ENCODE measurements at regions not wholly inside any gene's neighbourhood (a gene's known extent, or its start where the extent isn't known, plus 50 kb on each side); places are given as distances from the start of the nearest gene placed in this dataset.

DNA sequence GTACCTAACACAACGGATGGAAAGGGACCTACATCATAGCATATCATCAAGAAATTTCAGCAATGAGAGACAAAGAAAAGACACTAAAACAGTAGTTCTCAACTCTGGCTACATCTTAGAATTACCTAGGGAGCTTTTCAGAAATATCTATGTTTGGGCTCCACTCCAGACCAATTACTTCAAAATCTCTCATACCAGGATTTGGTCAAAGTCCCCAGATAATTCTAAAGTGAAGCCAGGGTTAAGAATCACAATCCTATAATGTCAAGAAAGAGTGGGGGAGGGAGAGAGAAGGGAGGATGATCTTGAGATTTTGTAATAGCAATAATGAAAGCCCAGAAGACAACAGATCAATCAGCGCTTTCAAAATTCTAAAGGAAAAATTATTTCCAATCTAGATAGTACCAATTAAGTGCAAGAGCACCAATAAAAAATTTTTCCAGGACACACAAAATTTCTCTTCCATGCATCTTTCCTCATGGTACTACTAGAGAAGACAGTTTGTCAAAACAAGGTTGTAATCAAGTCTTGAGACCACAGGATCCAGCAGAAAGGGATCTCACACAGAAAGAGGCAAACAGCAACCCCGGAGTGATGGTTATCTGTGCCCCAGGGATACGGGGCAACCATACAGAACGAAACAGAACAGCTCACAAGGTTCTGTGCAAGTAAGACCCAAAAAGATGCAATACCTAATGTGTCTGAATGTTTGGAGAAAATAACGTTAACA lies 152.9 kb upstream of the DST start:
- no peak for DNase-seq (ENCODE audit: unreplicated experiment)
- POLR2A ChIA-PET = interaction anchor here (0.6 to 1.4 kb wide), 3 partner anchors 9 to 18 kb away, joined by 3 to 7 read pairs (median 3); no protein-coding TSS in a partner anchor
- Mint-ChIP-seq H3K4me1 (ENCODE audit: insufficient read depth, unreplicated experiment) (peaks cover 32% of the 10 kb centered on the region), H3K27me3 (ENCODE audit: insufficient read depth, unreplicated experiment) (no peaks in the 10 kb centered on the region), H3K36me3 (ENCODE audit: insufficient read depth, unreplicated experiment) (no peaks in the 10 kb centered on the region), H3K9me3 (ENCODE audit: unreplicated experiment) (no peaks in the 10 kb centered on the region), H3K27ac (ENCODE audit: low read depth, unreplicated experiment) (no peak overlapping the region), H3K4me3 (ENCODE audit: unreplicated experiment) (no peak overlapping the region)
- no TSS peak for BruUV-seq (replicated peaks)
- intact Hi-C loops (cut with micrococcal nuclease) = no loop called here
- no peak for TF ChIP-seq CTCF (IDR thresholded peaks at IDR 0.05; ENCODE audit: unreplicated experiment)
- CTCF ChIA-PET = interaction anchor here (1.6 kb wide), 1 partner anchor 49 kb away, joined by 5 read pairs; no protein-coding TSS in a partner anchor

DNA sequence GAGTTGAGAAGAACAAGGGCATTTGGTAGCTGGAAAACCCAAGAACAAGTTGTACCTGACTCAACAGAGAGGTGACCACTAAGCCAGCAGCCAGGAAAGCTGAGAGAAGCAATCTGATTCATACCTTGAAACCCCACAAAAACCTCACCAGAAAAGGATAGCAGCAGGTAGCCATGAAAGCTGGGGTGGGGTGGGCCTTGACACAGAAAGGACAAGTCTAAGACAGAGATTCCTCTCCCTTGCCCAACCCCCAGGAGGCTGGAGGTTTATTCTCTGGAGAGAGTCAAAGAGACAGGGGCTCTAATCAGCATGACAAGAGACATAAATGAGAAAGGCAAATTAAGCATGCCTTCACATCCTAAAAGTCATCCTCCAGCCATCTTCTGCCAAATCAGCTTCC lies 151.7 kb upstream of the DST start:
- CTCF ChIA-PET = interaction anchor here (1.1 to 1.2 kb wide), 4 partner anchors 8 to 96 kb away, joined by 3 to 5 read pairs (median 3); no protein-coding TSS in a partner anchor
- Mint-ChIP-seq H3K36me3 (ENCODE audit: insufficient read depth, unreplicated experiment) (no peaks in the 10 kb centered on the region), H3K27me3 (ENCODE audit: insufficient read depth, unreplicated experiment) (no peaks in the 10 kb centered on the region), H3K4me1 (ENCODE audit: insufficient read depth, unreplicated experiment) (peaks cover 44% of the 10 kb centered on the region), H3K4me3 (ENCODE audit: unreplicated experiment) (no peak overlapping the region), H3K9me3 (ENCODE audit: unreplicated experiment) (no peaks in the 10 kb centered on the region), H3K27ac (ENCODE audit: low read depth, unreplicated experiment) (no peak overlapping the region)
- intact Hi-C loops (cut with micrococcal nuclease) = no loop called here
- BruUV-seq (replicated peaks) = no TSS peak
- DNase-seq (ENCODE audit: unreplicated experiment) = no peak
- no peak for TF ChIP-seq CTCF (IDR thresholded peaks at IDR 0.05; ENCODE audit: unreplicated experiment)
- POLR2A ChIA-PET = interaction anchor here (0.7 to 1.5 kb wide), 5 partner anchors 8 to 73 kb away, joined by 3 to 5 read pairs (median 3); no protein-coding TSS in a partner anchor

GRCh38 chr6:56793938-56794337 lies 151.2 kb upstream of the DST start:
- CTCF ChIA-PET = interaction anchor here (1.1 to 1.2 kb wide), 4 partner anchors 9 to 96 kb away, joined by 3 to 5 read pairs (median 3); no protein-coding TSS in a partner anchor
- DNase-seq (ENCODE audit: unreplicated experiment) = no peak
- intact Hi-C loops (cut with micrococcal nuclease) = no loop called here
- H3K27ac Mint-ChIP-seq (ENCODE audit: low read depth, unreplicated experiment) = no peak overlapping the region
- H3K27me3 Mint-ChIP-seq (ENCODE audit: insufficient read depth, unreplicated experiment) = no peaks in the 10 kb centered on the region
- no peaks in the 10 kb centered on the region for H3K9me3 Mint-ChIP-seq (ENCODE audit: unreplicated experiment)
- H3K36me3 Mint-ChIP-seq (ENCODE audit: insufficient read depth, unreplicated experiment) = no peaks in the 10 kb centered on the region
- no peak for TF ChIP-seq CTCF (IDR thresholded peaks at IDR 0.05; ENCODE audit: unreplicated experiment)
- no peak overlapping the region for H3K4me3 Mint-ChIP-seq (ENCODE audit: unreplicated experiment)
- peaks cover 44% of the 10 kb centered on the region for H3K4me1 Mint-ChIP-seq (ENCODE audit: insufficient read depth, unreplicated experiment)
- BruUV-seq (replicated peaks) = no TSS peak
- POLR2A ChIA-PET = interaction anchor here (0.7 to 1.5 kb wide), 5 partner anchors 9 to 74 kb away, joined by 3 to 5 read pairs (median 3); no protein-coding TSS in a partner anchor

DNA sequence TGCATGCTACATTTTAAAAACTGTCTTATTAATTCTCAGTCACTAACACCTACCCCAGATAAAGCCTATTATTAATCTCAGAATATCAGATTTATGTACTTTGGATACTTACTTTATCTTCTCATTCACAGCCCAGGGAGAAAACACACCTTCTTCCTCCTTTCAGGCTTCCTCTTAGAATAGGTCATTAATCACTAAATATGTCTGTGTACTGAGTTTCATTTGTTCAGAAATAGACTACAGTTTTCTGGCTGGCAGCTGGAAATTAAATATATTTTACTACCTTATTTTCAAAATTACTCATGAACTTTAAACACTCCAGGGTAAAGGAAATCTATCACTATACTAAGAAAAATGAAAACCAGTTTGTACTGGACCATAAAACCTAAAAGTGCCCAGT lies 147.7 kb upstream of the DST start:
- no TSS peak for BruUV-seq (replicated peaks)
- no peak for TF ChIP-seq CTCF (IDR thresholded peaks at IDR 0.05; ENCODE audit: unreplicated experiment)
- Mint-ChIP-seq H3K9me3 (ENCODE audit: unreplicated experiment) (peaks cover 6% of the 10 kb centered on the region), H3K27ac (ENCODE audit: low read depth, unreplicated experiment) (peak overlapping the region; percentile 86), H3K27me3 (ENCODE audit: insufficient read depth, unreplicated experiment) (no peaks in the 10 kb centered on the region), H3K4me3 (ENCODE audit: unreplicated experiment) (no peak overlapping the region), H3K4me1 (ENCODE audit: insufficient read depth, unreplicated experiment) (peaks cover 27% of the 10 kb centered on the region), H3K36me3 (ENCODE audit: insufficient read depth, unreplicated experiment) (no peaks in the 10 kb centered on the region)
- intact Hi-C loops (cut with micrococcal nuclease) = no loop called here
- ChIA-PET CTCF (interaction anchor here (1.0 kb wide), 1 partner anchor 57 kb away, joined by 3 read pairs; no protein-coding TSS in a partner anchor), POLR2A (interaction anchor here (1.1 kb wide), 2 partner anchors 14 kb away, joined by 3 to 6 read pairs; no protein-coding TSS in a partner anchor)
- DNase-seq (ENCODE audit: unreplicated experiment) = no peak

Data from MCF 10A (cell line).